NB4 (cell line): ENCODE measurements at regions not wholly inside any gene's neighbourhood (a gene's known extent, or its start where the extent isn't known, plus 50 kb on each side); places are given as distances from the start of the nearest gene placed in this dataset.

Experiments used
- DNase-seq: peaks from one replicate; pipeline ENCODE4 v3.0.0; 2010; ENCODE audit warnings: low read depth
- H3K4me3 ChIP-seq: one replicate; pipeline ENCODE4 v1.5.1; 2011; ENCODE audit warnings: mild to moderate bottlenecking, low read depth, low read length, moderate library complexity
- CTCF ChIP-seq: IDR thresholded peaks from one replicate; pipeline ENCODE4 v1.5.1; 2012; ENCODE audit warnings: low read depth, low read length
- MAX ChIP-seq: IDR thresholded peaks from 2 replicates; pipeline ENCODE4 v1.6.1; 2011; ENCODE audit warnings: low read depth, low read length
- MYC ChIP-seq: IDR thresholded peaks from 2 replicates; pipeline ENCODE4 v1.6.1; 2011; ENCODE audit warnings: low read depth, low read length
- POLR2A ChIP-seq: IDR thresholded peaks from 2 replicates; pipeline ENCODE4 v1.6.1; 2011; ENCODE audit warnings: mild to moderate bottlenecking; ENCODE audit not compliant: insufficient read length; ENCODE audit errors: extremely low read depth

GRCh38 chr5:5077236-5077635 lies 62.9 kb upstream of the ADAMTS16 start:
- no peak for DNase-seq
- TF ChIP-seq MAX = no peak
- no peak for TF ChIP-seq CTCF
- no peak for TF ChIP-seq POLR2A
- H3K4me3 ChIP-seq = no peak overlapping the region

- peak; percentile 4 for DNase-seq
- no peak overlapping the region for H3K4me3 ChIP-seq
- no peak for TF ChIP-seq MYC
- peak; percentile 2 for TF ChIP-seq CTCF
- TF ChIP-seq MAX = no peak
- TF ChIP-seq POLR2A = no peak
These were observed 61.9 kb upstream of the ADAMTS16 start for GRCh38 chr5:5078009-5078897.

GRCh38 chr5:5079876-5080275 lies 60.3 kb upstream of the ADAMTS16 start:
- no peak overlapping the region for H3K4me3 ChIP-seq
- TF ChIP-seq POLR2A = no peak
- TF ChIP-seq MYC = no peak
- no peak for TF ChIP-seq CTCF
- TF ChIP-seq MAX = no peak
- no peak for DNase-seq

- no peak overlapping the region for H3K4me3 ChIP-seq
- no peak for TF ChIP-seq POLR2A
- TF ChIP-seq CTCF = no peak
- TF ChIP-seq MAX = no peak
- no peak for TF ChIP-seq MYC
- no peak for DNase-seq
These were observed 59.3 kb upstream of the ADAMTS16 start for GRCh38 chr5:5080790-5081189.

- TF ChIP-seq POLR2A = no peak
- no peak for TF ChIP-seq CTCF
- no peak for TF ChIP-seq MAX
- no peak for TF ChIP-seq MYC
- no peak overlapping the region for H3K4me3 ChIP-seq
- no peak for DNase-seq
These were observed 54.7 kb upstream of the ADAMTS16 start for GRCh38 chr5:5085381-5085780.
